Fibroblast of villous mesenchyme (primary cell): ENCODE measurements at regions not wholly inside any gene's neighbourhood (a gene's known extent, or its start where the extent isn't known, plus 50 kb on each side); places are given as distances from the start of the nearest gene placed in this dataset.

ENCODE experiments used
- DNase-seq: peaks from one replicate; pipeline ENCODE4 v3.0.0-alpha.2; 2010; ENCODE audit warnings: low read depth
- H3K4me3 ChIP-seq: 2 replicates; pipeline ENCODE4 v1.5.1; 2011; ENCODE audit warnings: low read depth, mild to moderate bottlenecking, low read length
- TF ChIP-seq, protein P1 (sequence below): IDR thresholded peaks from 2 replicates; pipeline ENCODE4 v1.5.1; 2012; ENCODE audit warnings: low read depth, mild to moderate bottlenecking, low read length; ENCODE audit not compliant: insufficient read depth

DNA sequence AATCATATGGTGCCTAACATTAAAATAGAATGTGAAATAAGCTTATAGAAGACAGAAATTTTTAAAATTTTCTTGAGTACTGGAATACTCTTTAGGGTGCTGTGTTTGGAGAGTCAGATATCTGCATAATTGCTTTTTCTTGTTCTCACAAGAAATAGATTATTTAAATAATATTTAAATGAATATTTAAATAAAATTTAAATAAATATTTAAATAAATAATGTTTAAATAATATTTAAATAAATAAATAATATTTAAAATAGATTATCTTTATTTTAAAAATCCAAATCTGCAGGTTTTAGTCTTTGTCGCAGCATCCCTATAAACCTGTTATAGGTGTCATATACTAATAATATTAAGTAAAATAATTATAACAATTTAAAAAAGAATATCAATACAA is 1589.4 kb downstream of the MAT2B start:
- TF ChIP-seq, protein P1, sequence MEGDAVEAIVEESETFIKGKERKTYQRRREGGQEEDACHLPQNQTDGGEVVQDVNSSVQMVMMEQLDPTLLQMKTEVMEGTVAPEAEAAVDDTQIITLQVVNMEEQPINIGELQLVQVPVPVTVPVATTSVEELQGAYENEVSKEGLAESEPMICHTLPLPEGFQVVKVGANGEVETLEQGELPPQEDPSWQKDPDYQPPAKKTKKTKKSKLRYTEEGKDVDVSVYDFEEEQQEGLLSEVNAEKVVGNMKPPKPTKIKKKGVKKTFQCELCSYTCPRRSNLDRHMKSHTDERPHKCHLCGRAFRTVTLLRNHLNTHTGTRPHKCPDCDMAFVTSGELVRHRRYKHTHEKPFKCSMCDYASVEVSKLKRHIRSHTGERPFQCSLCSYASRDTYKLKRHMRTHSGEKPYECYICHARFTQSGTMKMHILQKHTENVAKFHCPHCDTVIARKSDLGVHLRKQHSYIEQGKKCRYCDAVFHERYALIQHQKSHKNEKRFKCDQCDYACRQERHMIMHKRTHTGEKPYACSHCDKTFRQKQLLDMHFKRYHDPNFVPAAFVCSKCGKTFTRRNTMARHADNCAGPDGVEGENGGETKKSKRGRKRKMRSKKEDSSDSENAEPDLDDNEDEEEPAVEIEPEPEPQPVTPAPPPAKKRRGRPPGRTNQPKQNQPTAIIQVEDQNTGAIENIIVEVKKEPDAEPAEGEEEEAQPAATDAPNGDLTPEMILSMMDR, result no peak
- H3K4me3 ChIP-seq, result no peak overlapping the region
- no peak for DNase-seq

DNA sequence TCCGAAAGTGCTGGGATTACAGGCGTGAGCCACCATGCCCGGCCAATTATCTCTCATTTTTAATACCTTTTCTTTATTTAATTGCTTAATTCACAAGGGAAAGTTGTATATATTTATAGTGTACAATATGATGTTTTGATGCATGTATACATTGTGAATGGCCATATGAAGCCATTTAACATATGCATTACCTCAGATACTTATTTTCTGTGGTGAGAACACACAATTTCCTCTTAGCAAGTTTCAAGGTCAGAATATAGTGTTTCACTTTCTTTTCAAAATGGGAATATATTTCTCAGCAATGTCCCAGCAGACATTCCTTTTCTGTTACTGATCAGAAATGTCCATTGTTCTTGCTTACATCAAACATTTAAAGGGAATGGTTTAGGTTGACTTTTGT is 1596.3 kb downstream of the MAT2B start:
- H3K4me3 ChIP-seq, result no peak overlapping the region
- no peak for DNase-seq
- TF ChIP-seq, protein P1, result no peak

DNA sequence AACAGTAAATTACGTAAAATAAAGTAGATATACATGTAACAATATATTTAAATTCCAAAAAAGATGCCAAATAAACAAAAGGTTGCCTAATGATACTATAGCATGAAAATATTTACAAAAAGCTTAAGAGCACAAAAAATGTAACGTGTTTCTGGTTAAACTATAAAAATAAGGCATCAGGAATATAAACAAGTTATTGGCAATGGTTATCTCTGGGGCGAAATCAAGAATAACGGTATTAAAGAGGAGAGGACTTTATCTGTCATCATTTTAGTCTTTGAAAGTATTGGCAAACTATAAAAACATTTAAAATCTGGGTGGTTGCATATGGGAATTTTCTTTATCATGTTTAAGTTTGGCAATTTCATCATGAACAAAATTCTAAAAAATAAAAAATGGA is 1599.2 kb downstream of the MAT2B start:
- TF ChIP-seq, protein P1, result no peak
- H3K4me3 ChIP-seq, result no peak overlapping the region
- no peak for DNase-seq

DNA sequence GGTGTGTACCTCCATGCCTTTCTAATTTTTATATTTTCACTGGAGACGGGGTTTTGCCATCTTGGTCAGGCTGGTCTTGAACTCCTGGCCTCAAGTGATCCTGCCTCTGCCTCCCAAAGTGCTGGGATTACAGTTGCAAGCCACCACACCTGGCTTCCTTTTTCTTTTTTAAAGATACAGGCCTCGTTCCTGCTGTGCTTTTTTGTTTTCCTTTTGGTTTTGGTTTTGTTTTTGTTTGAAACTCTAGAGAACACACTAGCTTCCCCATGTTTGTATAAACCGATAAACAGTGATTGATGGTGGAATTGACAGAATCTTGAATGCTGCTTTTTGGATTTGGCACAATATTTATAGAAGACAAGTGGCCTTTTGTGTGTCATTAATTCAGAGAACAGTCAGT is 1603.4 kb downstream of the MAT2B start:
- TF ChIP-seq, protein P1, result no peak
- DNase-seq, result no peak
- H3K4me3 ChIP-seq, result no peak overlapping the region

- H3K4me3 ChIP-seq, result no peak overlapping the region
- TF ChIP-seq, protein P1, result no peak
- no peak for DNase-seq
Observed at GRCh38 chr5:165119175-165119574, 1613.8 kb downstream of the MAT2B start.

- no peak for DNase-seq
- no peak overlapping the region for H3K4me3 ChIP-seq
- TF ChIP-seq, protein P1, result no peak
Observed at GRCh38 chr5:165126598-165126997, 1621.2 kb downstream of the MAT2B start.

- TF ChIP-seq, protein P1, result no peak
- DNase-seq, result no peak
- no peak overlapping the region for H3K4me3 ChIP-seq
Observed at GRCh38 chr5:165127941-165128340, 1622.5 kb downstream of the MAT2B start.
